GM12865 (cell line): ENCODE measurements at regions not wholly inside any gene's neighbourhood (a gene's known extent, or its start where the extent isn't known, plus 50 kb on each side); places are given as distances from the start of the nearest gene placed in this dataset.

Experiments used
- DNase-seq: peaks from one replicate; pipeline ENCODE4 v3.0.0; 2010; ENCODE audit warnings: low read depth
- H3K4me3 ChIP-seq: 2 replicates; pipeline ENCODE4 v1.5.1; 2011; ENCODE audit warnings: mild to moderate bottlenecking, low read depth, low read length, control low read depth
- TF ChIP-seq, protein P1 (sequence below): IDR thresholded peaks from 2 replicates; pipeline ENCODE4 v1.5.1; 2011; ENCODE audit warnings: low read length, control low read depth, low read depth, inconsistent platforms; ENCODE audit not compliant: insufficient read depth; ENCODE audit errors: missing control alignments

DNA sequence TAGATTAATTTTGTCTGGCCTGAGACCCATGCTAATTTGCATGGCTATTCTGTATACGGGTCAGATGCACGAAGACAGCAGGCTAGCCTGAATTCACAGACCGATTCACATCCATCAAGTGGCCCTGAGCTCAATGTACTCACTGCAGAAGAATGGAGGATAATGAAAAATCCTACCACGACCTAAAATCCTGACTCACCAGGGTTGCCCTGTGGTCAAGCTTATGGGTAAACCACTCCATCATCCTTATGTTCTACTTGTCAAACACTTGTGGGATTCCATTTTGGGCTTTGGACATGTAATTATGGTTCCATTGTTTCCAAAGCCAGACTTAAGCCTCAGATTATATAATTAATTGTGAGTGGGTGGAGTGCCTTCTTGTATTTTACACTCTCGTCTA lies 110.4 kb upstream of the ZNF438 start:
- no peak overlapping the region for H3K4me3 ChIP-seq
- TF ChIP-seq, protein P1, sequence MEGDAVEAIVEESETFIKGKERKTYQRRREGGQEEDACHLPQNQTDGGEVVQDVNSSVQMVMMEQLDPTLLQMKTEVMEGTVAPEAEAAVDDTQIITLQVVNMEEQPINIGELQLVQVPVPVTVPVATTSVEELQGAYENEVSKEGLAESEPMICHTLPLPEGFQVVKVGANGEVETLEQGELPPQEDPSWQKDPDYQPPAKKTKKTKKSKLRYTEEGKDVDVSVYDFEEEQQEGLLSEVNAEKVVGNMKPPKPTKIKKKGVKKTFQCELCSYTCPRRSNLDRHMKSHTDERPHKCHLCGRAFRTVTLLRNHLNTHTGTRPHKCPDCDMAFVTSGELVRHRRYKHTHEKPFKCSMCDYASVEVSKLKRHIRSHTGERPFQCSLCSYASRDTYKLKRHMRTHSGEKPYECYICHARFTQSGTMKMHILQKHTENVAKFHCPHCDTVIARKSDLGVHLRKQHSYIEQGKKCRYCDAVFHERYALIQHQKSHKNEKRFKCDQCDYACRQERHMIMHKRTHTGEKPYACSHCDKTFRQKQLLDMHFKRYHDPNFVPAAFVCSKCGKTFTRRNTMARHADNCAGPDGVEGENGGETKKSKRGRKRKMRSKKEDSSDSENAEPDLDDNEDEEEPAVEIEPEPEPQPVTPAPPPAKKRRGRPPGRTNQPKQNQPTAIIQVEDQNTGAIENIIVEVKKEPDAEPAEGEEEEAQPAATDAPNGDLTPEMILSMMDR: no peak
- no peak for DNase-seq

DNA sequence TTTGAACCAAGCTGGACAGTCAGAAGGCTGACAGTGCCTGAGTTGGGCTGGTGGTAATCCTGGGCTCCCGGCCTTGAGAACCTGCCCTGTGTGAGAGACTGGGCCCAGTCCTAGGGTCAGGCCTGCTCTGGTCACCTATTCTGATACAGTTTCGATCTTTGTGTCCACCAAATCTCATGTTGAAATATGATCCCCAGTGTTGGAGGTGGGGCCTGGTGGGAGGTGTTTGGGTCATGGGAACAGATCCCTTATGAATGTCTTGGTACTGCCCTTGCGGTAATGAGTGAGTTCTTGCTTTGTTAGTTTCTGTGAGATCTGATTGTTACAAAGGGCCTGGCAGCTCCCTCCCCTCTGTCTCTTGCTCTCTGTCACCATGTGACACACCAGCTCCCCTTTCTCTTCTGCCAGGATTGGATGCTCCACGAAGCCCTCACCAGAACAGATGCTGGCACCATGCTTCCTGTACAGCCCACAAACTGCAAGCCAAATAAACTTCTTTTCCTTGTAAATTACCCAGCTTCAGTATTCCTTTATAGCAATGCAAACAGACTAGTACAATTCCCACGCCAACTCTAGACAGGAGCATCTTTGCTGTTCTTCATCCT lies 111.8 kb upstream of the ZNF438 start:
- DNase-seq: no peak
- TF ChIP-seq, protein P1: no peak
- no peak overlapping the region for H3K4me3 ChIP-seq

DNA sequence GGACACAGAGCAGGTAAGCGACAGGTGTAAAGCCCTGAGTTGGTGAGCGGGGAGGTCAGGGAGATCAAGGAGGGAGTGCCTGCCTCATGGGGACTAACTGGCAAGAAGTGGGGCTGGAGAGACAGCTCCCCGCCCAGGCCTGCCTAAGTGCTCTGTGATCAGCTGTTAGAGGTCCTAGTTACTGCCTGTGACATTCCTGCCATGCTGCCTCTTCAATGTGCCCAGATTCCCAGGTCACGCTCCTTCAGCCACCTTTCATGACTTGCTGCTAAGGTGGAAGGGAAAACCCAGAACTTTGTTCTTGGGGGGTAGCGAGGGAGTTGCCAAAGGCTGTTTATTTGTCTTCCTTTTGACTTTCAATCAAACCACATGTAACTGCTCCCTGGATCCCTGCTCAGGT lies 114.3 kb upstream of the ZNF438 start:
- DNase-seq: no peak
- H3K4me3 ChIP-seq: no peak overlapping the region
- TF ChIP-seq, protein P1: no peak

DNA sequence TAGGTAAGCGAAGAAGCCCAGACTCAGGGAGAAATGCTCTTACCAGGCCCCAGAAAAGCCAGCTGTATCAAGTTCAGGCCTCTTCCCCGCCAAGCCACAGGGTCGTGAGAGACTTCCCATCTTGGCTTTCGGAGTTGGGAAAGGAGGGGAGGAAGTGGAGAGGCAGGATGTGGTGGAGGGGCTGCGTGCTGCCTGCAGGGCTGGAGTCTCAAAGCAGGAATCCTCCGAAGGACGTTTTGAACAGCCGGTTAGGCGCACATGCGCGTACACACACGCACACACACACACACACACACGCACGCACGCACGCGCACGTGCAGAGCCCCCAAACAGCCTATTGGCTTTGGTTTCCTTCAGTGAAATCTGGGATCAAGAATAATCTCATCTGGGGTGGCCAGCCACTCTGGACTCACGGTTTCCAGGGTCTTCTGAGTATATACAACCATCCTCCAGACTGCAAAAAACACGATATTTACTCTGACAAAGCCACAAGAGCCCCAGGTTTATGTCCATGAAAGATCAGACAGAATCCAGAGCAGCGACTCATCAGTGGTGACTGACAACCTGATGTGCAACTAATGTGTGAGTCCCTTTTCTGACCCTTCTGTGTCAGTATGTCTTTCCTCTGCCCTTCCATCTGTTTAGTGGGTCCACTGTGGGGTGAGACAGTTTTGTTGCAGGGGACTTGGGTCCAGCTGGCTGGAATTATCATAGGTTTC lies 115.0 kb upstream of the ZNF438 start:
- DNase-seq: no peak
- no peak overlapping the region for H3K4me3 ChIP-seq
- TF ChIP-seq, protein P1: no peak

DNA sequence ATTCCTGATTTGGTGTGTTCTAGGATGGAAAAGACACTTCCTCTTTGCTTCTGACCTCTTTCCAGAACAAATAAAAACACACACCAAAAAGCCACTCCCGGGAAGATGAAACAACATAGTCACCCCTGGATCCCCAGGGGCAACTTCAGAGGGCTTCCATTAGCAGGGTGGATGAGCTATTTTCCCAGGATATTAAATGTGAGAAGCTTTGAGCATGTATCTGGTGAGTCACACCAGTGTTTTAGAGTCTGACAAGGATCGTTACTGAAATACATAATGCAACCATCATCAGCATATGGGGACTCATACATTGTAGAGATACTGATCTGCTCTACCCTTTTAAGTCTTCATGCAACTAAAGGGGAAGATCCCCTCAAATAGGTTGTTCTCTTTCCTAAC lies 115.5 kb upstream of the ZNF438 start:
- TF ChIP-seq, protein P1: no peak
- no peak for DNase-seq
- H3K4me3 ChIP-seq: no peak overlapping the region

DNA sequence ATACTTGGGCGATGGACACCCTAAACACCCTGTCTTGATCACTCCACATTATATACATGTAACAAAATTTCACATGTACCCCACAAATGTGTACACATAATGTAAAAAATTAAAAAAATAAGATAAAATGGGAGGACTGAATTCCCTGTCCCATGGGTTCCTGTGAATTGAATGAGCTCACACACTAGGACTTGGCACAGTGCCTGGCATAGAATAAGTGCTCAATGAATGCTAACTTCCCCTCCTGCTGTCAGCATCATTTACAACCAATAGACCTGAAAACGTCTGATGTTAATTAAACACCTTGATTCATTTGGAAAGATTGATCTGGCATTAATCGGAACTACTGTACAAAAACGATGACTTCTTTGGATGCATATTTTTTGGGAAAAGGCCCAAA lies 117.3 kb upstream of the ZNF438 start:
- no peak for DNase-seq
- H3K4me3 ChIP-seq: no peak overlapping the region
- TF ChIP-seq, protein P1: no peak
